Trophoblast cell (in vitro differentiated cells and primary cell): ENCODE measurements at regions not wholly inside any gene's neighbourhood (a gene's known extent, or its start where the extent isn't known, plus 50 kb on each side); places are given as distances from the start of the nearest gene placed in this dataset.
A peak's percentile ranks its signal among the peaks of the same experiment; 100 is the strongest.

Experiments used
- DNase-seq, 2 donors: peaks; one replicate each; pipeline ENCODE4 v3.0.0-alpha.2; 2016
- H2AFZ ChIP-seq: 2 replicates; pipeline ENCODE4 v1.6.1; 2013; ENCODE audit warnings: low read length, moderate library complexity, mild to moderate bottlenecking; ENCODE audit not compliant: insufficient read depth, poor library complexity
- H2AK5ac ChIP-seq: 2 replicates; pipeline ENCODE4 v1.6.1; 2013; ENCODE audit warnings: mild to moderate bottlenecking, low read length
- H2BK120ac ChIP-seq: 2 replicates; pipeline ENCODE4 v1.6.1; 2013; ENCODE audit warnings: low read length, mild to moderate bottlenecking, moderate library complexity; ENCODE audit not compliant: insufficient read depth, poor library complexity
- H2BK12ac ChIP-seq: 2 replicates; pipeline ENCODE4 v1.6.1; 2013; ENCODE audit warnings: mild to moderate bottlenecking, low read length, moderate library complexity
- H2BK5ac ChIP-seq: 2 replicates; pipeline ENCODE4 v1.6.1; 2013; ENCODE audit warnings: low read length, low read depth, moderate library complexity, mild to moderate bottlenecking; ENCODE audit not compliant: poor library complexity
- H3K14ac ChIP-seq: 2 replicates; pipeline ENCODE4 v1.6.1; 2013; ENCODE audit warnings: mild to moderate bottlenecking, low read length
- H3K18ac ChIP-seq: 2 replicates; pipeline ENCODE4 v1.6.1; 2013; ENCODE audit warnings: mild to moderate bottlenecking, low read length
- H3K23ac ChIP-seq: 2 replicates; pipeline ENCODE4 v1.6.1; 2013; ENCODE audit warnings: low read length
- H3K27ac ChIP-seq: 2 replicates; pipeline ENCODE4 v1.5.1; 2013; ENCODE audit warnings: low read depth, mild to moderate bottlenecking, inconsistent platforms, low read length, moderate library complexity
- H3K27me3 ChIP-seq: 2 replicates; pipeline ENCODE4 v1.6.1; 2013; ENCODE audit warnings: inconsistent platforms, mild to moderate bottlenecking, low read length, moderate library complexity; ENCODE audit not compliant: insufficient read depth
- H3K36me3 ChIP-seq, 2 experiments: 1 replicate in 1 of 2; 2 replicates in 1 of 2; pipeline ENCODE4 v1.6.1; 2013; ENCODE audit warnings: low read length in 2 of 2, mild to moderate bottlenecking in 2 of 2, moderate library complexity in 1 of 2; ENCODE audit not compliant: insufficient read depth in 2 of 2, control insufficient read depth in 1 of 2
- H3K4ac ChIP-seq: 2 replicates; pipeline ENCODE4 v1.6.1; 2013; ENCODE audit warnings: low read depth, mild to moderate bottlenecking, low read length, moderate library complexity
- H3K4me1 ChIP-seq, 2 experiments: 1 replicate in 1 of 2; 2 replicates in 1 of 2; pipeline ENCODE4 v1.6.1; 2013; ENCODE audit warnings: low read length in 2 of 2, mild to moderate bottlenecking in 2 of 2, moderate library complexity in 1 of 2; ENCODE audit not compliant: insufficient read depth in 2 of 2, control insufficient read depth in 1 of 2
- H3K4me2 ChIP-seq: 2 replicates; pipeline ENCODE4 v1.6.1; 2013; ENCODE audit warnings: inconsistent platforms, mild to moderate bottlenecking, low read length, moderate library complexity
- H3K4me3 ChIP-seq: 2 replicates; pipeline ENCODE4 v1.5.1; 2013; ENCODE audit warnings: mild to moderate bottlenecking, low read depth, low read length, inconsistent platforms
- H3K79me1 ChIP-seq: one replicate; pipeline ENCODE4 v1.6.1; 2013; ENCODE audit warnings: low read length
- H3K79me2 ChIP-seq: 2 replicates; pipeline ENCODE4 v1.6.1; 2013; ENCODE audit warnings: low read length, mild to moderate bottlenecking; ENCODE audit not compliant: control insufficient read depth, insufficient read depth, poor library complexity
- H3K9ac ChIP-seq: 2 replicates; pipeline ENCODE4 v1.6.1; 2013; ENCODE audit warnings: mild to moderate bottlenecking, low read length
- H3K9me3 ChIP-seq: 2 replicates; pipeline ENCODE4 v1.6.1; 2013; ENCODE audit warnings: low read depth, mild to moderate bottlenecking, control low read depth, inconsistent platforms, low read length; ENCODE audit not compliant: insufficient read depth
- H4K12ac ChIP-seq: 2 replicates; pipeline ENCODE4 v1.6.1; 2013; ENCODE audit warnings: low read depth, mild to moderate bottlenecking, low read length, moderate library complexity
- H4K8ac ChIP-seq: 2 replicates; pipeline ENCODE4 v1.6.1; 2013; ENCODE audit warnings: low read depth, mild to moderate bottlenecking, low read length, moderate library complexity
- H4K91ac ChIP-seq: one replicate; pipeline ENCODE4 v1.6.1; 2013; ENCODE audit warnings: low read depth, mild to moderate bottlenecking, low read length, moderate library complexity
- WGBS: extraction: QIAGEN DNeasy Blood & Tissue Kit; methylation state at CpG from one replicate; pipeline ENCODE4 v1.1.7; 2013; ENCODE audit warnings: missing lambda C conversion rate; ENCODE audit not compliant: insufficient read length, insufficient coverage; ENCODE audit errors: extremely low coverage; 5-methylcytosine and 5-hydroxymethylcytosine counted together

DNA sequence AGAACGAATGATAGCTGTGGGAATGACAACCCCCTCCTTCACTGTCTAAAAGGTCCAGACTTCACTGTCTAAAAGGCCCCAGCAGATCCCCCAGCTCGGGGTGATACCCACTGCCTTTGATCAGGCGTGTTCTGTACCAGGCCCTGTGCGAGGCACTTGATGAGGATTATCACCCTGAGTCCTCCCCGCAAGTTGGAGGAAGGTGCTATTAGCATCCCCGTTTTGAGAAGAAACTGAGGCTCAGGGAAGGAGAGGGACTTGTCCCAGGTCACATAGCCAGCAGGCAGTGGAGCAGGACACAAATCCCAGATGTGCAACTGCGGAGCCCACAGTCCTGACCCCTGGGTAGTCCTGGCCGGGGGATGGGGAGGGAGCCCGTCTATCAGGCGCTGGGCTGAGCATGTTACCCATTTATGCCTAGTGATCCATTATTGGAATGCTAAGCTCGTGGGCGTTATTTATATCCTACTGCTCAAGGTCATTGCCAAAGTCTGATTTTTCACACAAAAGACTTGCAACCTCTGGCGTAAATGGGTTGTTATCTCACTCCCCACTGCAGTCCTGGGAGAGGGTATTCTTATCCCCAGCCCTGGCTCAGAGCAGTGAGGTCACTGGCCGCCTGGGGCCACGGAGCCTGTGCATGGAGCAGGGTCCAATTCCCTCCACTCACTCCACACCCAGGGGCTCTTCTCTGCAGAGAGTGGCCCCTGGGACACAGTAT, 722.2 kb downstream of the MATN1 start:
- Histone ChIP-seq H2AFZ (no peak overlapping the region), H3K4me3 (no peak overlapping the region), H3K36me3 (no peaks in the 10 kb centered on the region), H3K4me1 (no peaks in the 10 kb centered on the region), H3K9ac (no peak overlapping the region), H2BK12ac (no peak overlapping the region), H4K12ac (no peak overlapping the region), H2AK5ac (no peak overlapping the region), H4K91ac (no peak overlapping the region), H2BK120ac (no peak overlapping the region), H3K27ac (no peak overlapping the region), H3K79me1 (no peaks in the 10 kb centered on the region), H3K18ac (no peak overlapping the region), H3K27me3 (no peaks in the 10 kb centered on the region), H4K8ac (no peak overlapping the region), H3K9me3 (no peaks in the 10 kb centered on the region), H3K23ac (no peak overlapping the region), H3K4ac (no peak overlapping the region), H2BK5ac (no peak overlapping the region), H3K79me2 (no peaks in the 10 kb centered on the region), H3K14ac (no peak overlapping the region), H3K4me2 (no peak overlapping the region)
- no peak for DNase-seq
- no CpG with 5 or more reads among the region's 15 CpGs for WGBS

GRCh38 chr1:30000266-30000665, 723.1 kb downstream of the MATN1 start:
- no peaks in the 10 kb centered on the region for H3K79me1 ChIP-seq
- H3K79me2 ChIP-seq = no peaks in the 10 kb centered on the region
- H3K9me3 ChIP-seq = no peaks in the 10 kb centered on the region
- no peak overlapping the region for H2BK5ac ChIP-seq
- H3K4ac ChIP-seq = no peak overlapping the region
- H2BK12ac ChIP-seq = no peak overlapping the region
- H3K23ac ChIP-seq = no peak overlapping the region
- H3K9ac ChIP-seq = no peak overlapping the region
- H3K14ac ChIP-seq = no peak overlapping the region
- H3K27me3 ChIP-seq = no peaks in the 10 kb centered on the region
- H3K4me2 ChIP-seq = no peak overlapping the region
- no peak overlapping the region for H3K18ac ChIP-seq
- no CpG with 5 or more reads among the region's 7 CpGs for WGBS
- no peak overlapping the region for H4K12ac ChIP-seq
- no peak overlapping the region for H2AK5ac ChIP-seq
- H3K36me3 ChIP-seq = no peaks in the 10 kb centered on the region
- no peak for DNase-seq
- H4K91ac ChIP-seq = no peak overlapping the region
- H3K4me1 ChIP-seq = no peaks in the 10 kb centered on the region
- H3K4me3 ChIP-seq = no peak overlapping the region
- no peak overlapping the region for H3K27ac ChIP-seq
- H4K8ac ChIP-seq = no peak overlapping the region
- no peak overlapping the region for H2AFZ ChIP-seq
- H2BK120ac ChIP-seq = no peak overlapping the region

- no peak overlapping the region for H4K8ac ChIP-seq
- no peak overlapping the region for H3K4me2 ChIP-seq
- DNase-seq = no peak
- H3K27me3 ChIP-seq = no peaks in the 10 kb centered on the region
- no peaks in the 10 kb centered on the region for H3K9me3 ChIP-seq
- no peaks in the 10 kb centered on the region for H3K79me2 ChIP-seq
- H3K27ac ChIP-seq = no peak overlapping the region
- H3K14ac ChIP-seq = no peak overlapping the region
- no CpG with 5 or more reads among the region's 1 CpG for WGBS
- H3K79me1 ChIP-seq = no peaks in the 10 kb centered on the region
- no peaks in the 10 kb centered on the region for H3K36me3 ChIP-seq
- no peak overlapping the region for H3K4me3 ChIP-seq
- H4K12ac ChIP-seq = no peak overlapping the region
- no peak overlapping the region for H4K91ac ChIP-seq
- H3K9ac ChIP-seq = no peak overlapping the region
- no peaks in the 10 kb centered on the region for H3K4me1 ChIP-seq
- H3K4ac ChIP-seq = no peak overlapping the region
- H2AK5ac ChIP-seq = no peak overlapping the region
- no peak overlapping the region for H3K18ac ChIP-seq
- H2AFZ ChIP-seq = no peak overlapping the region
- H2BK5ac ChIP-seq = no peak overlapping the region
- no peak overlapping the region for H2BK12ac ChIP-seq
- no peak overlapping the region for H3K23ac ChIP-seq
- H2BK120ac ChIP-seq = no peak overlapping the region
Observed at GRCh38 chr1:29999595-29999994, 723.8 kb downstream of the MATN1 start.

- H4K8ac ChIP-seq = no peak overlapping the region
- no peak overlapping the region for H2AFZ ChIP-seq
- no peaks in the 10 kb centered on the region for H3K9me3 ChIP-seq
- no peak overlapping the region for H3K18ac ChIP-seq
- no peaks in the 10 kb centered on the region for H3K79me2 ChIP-seq
- no peak overlapping the region for H2BK5ac ChIP-seq
- DNase-seq = peak; percentile 45
- no peaks in the 10 kb centered on the region for H3K79me1 ChIP-seq
- no peaks in the 10 kb centered on the region for H3K4me1 ChIP-seq
- no peak overlapping the region for H2BK120ac ChIP-seq
- no peak overlapping the region for H3K4ac ChIP-seq
- H4K91ac ChIP-seq = no peak overlapping the region
- no peak overlapping the region for H3K14ac ChIP-seq
- H3K23ac ChIP-seq = no peak overlapping the region
- no peak overlapping the region for H3K27ac ChIP-seq
- no peak overlapping the region for H2AK5ac ChIP-seq
- no peak overlapping the region for H3K4me3 ChIP-seq
- no peaks in the 10 kb centered on the region for H3K27me3 ChIP-seq
- H4K12ac ChIP-seq = no peak overlapping the region
- H3K4me2 ChIP-seq = no peak overlapping the region
- no peak overlapping the region for H3K9ac ChIP-seq
- no peak overlapping the region for H2BK12ac ChIP-seq
- no CpG with 5 or more reads among the region's 4 CpGs for WGBS
- no peaks in the 10 kb centered on the region for H3K36me3 ChIP-seq
Observed at GRCh38 chr1:29998686-29999085, 724.7 kb downstream of the MATN1 start.
